HG03159 (cell line): ENCODE measurements at regions not wholly inside any gene's neighbourhood (a gene's known extent, or its start where the extent isn't known, plus 50 kb on each side); places are given as distances from the start of the nearest gene placed in this dataset.
"Not testable (repeated sequence)": the region's sequence is repeated elsewhere in the genome, so short reads cannot be mapped to it uniquely, and the experiment has no call there.

Experiments used
- ATAC-seq: cut with Tn5 transposase; IDR thresholded peaks from one replicate; pipeline ENCODE4 v1.9.1; 2021; ENCODE audit warnings: mild to moderate bottlenecking, moderate library complexity; ENCODE audit not compliant: unreplicated experiment

DNA sequence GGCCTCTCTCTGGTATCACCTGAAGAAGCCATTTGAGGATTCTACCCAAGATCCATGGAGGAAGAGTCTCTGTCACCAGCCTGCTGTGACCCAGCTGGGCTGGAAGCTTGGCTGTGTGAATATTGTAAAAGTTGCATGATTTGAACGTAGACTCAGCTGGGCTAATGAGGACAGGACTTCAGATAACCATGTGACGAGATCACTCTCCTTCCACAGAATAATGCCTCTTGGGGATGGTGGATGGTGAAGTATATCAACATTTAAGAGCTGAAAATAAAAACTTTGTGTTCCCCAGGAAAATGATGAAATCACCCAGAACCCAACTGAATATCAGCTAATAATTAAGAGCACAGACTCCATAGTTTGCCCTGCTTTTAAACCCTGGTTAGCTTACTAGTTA lies 427.9 kb downstream of the CD83 start:
- no peak for ATAC-seq

DNA sequence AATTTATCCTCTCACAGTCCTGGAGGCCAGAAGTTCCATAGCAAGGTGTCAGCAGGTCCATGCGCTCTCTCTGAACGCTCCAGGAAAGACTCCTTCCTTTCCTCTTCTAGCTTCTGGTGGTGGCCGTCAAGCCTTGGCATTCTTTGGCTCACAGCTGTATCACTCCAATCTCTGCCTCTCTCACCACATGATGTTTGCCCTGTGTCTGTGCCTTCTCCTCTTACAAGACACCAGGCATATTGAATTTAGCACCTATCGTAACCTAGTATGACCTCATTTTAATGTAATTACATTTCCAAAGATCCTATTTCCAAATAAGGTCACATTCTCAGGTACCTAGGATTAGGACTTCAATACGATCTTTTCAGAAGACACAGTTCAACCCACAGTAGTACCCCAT lies 428.5 kb downstream of the CD83 start:
- no peak for ATAC-seq

DNA sequence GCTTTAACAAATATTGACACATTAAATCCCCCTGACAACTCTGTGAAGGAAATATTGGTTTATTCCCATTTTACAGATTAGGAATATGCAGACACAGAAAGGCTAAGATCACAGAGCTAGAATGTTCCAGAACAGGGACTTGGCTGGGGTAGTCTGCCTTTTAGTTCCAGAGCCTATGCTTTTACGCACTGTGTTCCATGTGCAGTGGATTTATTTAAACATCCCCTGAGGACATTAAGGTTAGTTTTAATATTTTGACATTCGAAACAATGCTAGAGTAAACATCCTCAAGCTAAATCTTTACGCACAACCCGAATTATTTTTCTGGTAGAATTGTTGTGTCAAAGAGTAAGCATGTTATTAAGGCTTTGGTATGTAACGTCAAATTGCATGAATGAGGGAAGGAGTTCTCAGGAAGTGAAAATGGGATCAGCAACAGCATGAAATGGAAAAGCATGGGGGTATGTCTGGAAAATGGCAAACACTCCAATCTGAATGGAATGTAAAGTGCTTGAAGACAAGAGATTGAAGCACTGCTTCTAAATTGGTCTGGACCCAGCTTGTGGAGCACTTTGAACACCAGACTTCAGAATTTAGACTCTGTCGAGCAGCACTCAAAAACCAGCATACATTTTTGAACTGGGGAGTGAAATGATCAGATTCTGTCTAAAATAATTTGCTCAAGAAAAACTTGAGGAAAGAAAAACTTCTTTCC lies 429.9 kb downstream of the CD83 start:
- ATAC-seq = no peak

DNA sequence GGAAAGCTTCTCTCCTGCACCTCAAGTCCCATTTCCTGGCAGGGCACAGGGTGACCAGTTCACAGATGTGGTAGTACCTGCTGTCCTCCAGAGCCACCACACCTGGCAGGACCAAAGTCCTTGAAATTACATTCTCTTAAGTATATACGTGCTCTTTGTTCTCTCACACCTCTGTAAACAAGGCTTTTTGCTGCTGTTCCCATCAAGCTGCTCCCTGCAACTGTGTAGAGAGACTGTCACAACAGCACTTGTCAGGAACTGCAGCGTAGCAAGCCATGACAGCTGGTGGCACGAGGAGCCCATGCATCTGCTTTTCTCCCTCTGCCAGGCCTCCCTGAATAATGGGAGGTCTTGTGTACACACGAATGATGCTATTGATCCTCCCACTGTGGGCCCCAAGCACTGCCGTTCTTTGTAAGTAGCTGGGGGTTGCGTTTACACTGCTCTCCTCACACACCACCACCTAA lies 431.8 kb downstream of the CD83 start:
- ATAC-seq = no peak

DNA sequence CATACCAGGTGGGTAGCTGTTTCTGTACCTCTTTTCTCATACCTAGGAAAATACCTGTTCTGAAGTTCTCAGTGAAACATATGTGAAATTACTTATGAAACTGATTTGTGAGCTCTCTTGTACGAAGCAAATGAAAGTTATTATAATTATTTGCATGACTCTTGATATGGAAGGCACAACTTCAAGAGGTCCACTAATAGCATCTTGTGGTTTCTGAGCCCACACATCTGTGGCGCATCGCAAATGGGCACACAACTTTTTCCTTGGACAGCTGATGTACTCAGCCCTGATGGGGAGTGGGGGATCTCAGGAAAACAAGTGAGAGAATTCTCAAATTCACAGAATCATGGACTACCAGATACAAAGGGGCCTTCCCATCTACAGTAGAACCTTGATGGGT lies 432.3 kb downstream of the CD83 start:
- ATAC-seq = no peak

DNA sequence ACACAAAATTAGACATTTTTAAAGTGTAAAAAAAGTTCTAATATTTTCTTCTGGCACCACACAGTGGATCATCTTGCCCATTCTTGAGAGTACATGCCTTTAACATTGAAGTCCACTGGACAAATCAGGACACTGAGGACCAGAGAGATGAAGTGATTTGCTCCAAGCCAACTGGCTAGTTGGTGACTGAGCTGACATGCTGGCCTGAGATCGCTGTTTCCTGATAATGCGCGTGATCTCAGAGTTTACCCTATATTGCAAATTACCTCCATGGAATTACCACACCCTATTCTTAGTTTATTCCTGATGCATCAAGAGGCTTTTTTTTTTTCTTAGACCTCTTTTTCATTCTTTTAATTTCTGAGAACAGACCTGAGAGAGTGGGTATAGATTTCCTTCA lies 432.8 kb downstream of the CD83 start:
- ATAC-seq = no peak

DNA sequence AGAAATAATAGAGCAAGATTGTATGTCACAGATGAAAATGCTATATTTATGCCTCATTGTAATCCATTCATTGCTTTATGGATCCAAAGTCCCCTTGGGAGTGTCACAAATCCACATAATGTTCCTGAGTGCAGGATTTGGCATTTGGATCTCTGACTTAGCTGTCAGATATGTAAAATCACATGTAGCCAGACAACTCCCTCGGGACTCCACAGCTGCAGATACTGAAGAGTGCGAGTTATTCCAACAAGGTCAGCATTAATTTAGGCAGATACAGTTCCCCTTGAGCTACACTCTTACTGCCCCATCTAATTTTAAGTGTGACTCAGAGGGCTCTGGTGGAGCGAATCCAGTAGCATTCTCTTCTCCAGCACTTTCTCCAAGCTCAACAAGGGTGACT lies 433.2 kb downstream of the CD83 start:
- ATAC-seq = no peak

DNA sequence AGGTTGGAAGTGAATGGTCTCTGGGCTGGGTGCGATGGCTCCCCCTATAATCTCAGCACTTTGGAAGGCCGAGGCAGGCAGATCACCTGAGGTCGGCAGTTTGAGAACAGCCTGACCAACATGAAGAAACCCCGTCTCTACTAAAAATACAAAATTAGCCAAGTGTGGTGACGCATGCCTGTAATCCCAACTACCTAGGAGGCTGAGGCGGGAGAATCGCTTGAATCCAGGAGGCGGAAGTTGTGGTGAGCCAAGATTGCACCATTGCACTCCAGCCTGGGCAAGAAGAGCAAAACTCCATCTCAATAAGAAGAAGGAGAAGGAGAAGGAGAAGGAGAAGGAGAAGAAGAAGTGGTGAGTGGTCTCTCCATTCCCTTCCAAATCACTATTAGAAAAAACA lies 434.0 kb downstream of the CD83 start:
- not testable (repeated sequence) for ATAC-seq

DNA sequence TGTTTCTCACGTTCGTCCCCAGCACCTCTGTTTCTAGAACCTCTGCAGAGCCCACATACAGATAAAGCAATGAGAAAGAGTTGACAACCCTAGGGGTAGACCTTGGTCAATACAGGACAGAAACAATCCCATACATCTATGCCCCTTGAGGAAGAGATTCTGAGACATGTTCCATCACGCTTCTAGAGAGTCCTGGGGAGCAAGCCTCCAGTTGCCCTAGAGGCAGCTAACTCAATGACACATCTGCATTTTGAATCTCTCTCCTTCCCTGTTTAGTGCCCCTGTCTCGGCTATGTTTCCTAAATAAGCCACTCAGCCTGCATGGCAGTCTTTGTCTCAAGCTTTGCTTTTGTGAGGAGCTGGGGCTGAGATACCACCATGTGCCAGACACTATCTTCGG lies 435.3 kb downstream of the CD83 start:
- ATAC-seq = no peak

DNA sequence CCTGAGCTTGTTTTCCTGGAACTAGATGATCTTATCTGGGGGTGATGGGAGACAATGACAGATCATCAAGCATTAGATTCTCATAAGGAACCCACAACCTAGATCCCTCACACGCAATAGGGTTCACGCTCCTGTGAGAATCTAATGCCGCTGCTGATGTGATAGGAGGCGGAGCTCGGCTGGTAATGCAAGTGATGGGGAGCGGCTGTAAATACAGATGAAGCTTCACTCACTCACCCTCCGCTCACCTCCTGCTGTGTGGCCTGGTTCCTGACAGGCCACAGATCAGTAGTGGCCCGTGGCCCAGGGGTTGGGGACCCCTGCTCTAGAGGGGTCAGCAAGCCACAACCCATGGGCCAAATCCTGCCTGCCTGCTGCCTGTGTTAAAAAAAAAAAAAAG lies 435.9 kb downstream of the CD83 start:
- no peak for ATAC-seq

DNA sequence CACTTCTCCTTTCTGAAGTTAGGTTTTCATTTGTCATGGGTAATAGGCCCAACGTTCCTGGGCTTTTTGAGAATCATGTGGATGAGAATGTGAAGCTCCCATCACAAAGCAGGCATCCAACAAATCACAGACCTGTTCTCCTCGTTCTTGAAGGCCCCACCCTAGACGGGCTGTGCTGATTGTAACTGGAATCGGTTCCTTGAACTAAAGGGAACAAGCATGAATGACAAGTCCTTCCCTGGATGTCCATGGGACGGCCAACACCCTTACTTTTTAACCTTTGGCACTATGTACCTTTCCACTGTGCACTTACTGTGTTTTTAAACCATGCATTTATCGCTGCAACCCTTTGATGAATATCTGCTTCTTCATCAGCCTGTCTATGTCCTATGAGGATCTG lies 438.2 kb downstream of the CD83 start:
- no peak for ATAC-seq

DNA sequence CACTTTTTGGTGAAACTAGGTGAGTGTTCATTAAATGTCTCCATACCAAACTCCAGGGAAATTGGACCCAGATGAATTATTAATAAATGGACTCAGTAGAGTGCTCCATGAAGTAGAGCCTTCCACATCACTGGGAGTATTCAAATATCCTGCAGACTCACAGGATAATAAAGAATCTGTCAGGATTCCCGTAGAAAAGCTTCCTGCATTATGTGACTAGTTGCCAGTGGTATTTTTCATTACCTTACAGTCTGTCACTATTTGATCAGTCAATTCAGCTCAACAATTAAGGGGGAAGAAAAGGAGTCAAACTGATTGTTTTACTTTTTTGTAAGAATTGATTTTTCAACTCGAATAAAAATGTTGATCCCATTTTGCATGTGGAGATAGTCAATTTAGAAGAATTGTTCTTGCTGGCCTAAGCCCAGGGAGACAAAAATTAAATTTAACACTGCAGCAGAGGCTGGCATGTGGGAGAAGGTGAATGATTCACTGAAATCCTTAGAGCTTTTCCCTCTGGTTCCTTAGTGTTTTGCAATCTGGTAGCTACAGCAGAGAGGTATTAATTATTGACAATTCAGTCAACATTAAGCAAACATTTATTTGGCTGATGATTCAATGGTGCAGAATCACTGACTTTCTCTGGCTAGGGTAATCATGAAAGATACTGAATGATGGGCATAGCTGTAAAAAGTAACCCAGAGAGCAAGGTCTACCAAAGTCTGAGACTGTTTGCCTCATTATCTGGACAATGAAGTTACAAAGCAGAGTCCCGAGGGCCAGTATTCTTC lies 442.4 kb downstream of the CD83 start:
- no peak for ATAC-seq

DNA sequence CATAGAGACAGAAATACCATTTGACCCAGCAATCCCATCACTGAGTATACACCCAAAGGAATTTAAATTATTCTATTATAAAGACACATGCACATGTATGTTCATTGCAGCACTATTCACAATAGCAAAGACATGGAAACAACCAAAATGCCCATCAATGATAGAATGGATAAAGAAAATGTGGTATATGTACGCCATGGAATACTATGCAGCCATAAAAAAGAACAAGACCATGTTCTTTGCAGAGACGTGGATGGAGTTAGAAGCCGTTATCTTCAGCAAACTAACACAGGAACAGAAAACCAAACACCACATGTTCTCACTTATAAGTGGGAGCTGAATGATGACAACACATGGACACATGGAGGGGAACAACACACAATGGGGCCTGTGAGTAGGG lies 444.0 kb downstream of the CD83 start:
- not testable (repeated sequence) for ATAC-seq

DNA sequence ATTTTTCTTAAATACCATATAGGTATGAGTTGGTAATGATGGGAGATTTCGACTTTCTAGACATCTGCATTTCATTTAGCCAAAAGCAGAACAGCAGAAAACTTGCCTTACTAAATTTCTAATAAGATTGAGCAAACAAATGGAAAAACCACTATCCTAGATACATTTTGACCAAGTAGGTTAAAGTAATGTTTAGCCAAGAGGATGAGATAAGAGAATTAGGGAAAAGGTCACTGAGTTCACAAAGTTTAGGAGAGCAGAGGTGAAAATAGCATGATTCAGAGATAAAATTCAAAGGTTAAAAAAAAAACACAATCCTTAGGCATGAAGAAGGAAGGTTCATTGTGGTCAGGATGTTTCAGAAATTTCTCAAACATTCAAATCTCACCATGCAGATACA lies 450.3 kb downstream of the CD83 start:
- ATAC-seq = no peak

DNA sequence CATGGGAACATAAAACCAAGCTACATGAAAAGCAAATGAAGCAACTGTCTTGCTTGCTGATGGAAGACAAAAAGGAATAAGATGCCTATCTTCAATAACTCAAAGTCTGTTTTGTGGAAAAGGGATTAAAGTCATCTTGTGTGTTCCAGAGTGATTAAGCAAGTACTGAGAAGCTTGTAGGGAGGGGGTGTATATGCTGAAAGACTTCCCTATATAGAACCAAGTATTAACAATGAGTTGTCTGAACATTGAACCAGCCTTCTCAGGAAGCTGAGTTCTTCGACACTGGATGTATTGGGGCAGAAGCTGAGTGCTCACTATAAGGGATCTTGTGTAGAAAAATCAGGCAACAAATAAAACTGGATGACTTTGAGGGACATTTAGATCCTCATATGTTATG lies 451.8 kb downstream of the CD83 start:
- ATAC-seq = no peak

DNA sequence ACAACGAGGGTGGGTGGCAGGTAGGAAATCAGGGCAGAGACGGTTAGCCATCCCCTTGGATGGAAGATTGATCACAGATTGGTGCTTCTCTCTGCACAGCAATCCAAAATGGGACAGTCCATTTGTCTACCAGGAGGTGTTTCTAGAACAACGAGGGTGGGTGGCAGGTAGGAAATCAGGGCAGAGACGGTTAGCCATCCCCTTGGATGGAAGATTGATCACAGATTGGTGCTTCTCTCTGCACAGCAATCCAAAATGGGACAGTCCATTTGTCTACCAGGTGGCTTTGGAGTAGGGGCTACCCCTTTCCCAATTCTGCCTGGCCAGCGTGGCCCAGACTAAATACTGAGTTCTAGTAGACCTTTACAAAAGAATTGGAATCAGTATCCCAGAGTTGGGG lies 452.3 kb downstream of the CD83 start:
- ATAC-seq = not testable (repeated sequence)

DNA sequence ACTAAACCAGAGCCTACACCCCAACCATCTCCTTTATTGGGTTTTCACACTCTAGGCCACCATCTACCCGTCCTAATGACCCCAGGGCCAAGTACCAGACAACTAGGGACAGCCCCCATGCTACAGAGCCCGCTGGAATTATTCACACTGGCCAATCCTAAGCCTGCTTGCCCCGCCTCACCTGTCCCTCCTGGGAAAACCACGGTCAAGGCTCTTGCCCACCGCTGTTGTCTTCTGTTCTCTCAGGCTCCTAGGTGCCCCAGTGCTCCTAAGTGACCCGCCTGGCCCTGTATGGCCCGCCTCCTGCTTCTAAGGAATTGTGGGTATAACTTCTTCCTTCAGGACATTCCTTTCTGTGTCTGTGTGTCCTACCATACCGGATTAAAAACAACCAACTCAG lies 453.4 kb downstream of the CD83 start:
- ATAC-seq = no peak

DNA sequence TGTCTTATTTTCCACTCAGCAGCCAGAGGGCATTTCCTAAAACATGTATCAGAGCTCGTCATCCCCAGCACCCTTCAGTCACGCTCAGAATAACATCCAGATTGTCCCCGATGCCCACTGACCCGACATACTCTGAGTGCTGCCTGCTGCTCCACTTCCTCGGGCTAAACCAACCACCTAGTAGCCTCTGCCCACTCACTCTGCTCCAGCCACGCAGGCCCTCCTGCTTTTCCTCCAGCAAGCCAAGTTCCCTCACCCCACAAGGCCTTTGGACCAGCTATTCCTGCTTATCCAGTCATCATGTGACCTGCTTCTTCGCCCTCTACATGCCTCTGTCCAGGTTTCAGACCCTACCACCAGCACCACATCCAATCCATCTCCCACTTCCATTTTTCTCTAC lies 454.2 kb downstream of the CD83 start:
- ATAC-seq = no peak

DNA sequence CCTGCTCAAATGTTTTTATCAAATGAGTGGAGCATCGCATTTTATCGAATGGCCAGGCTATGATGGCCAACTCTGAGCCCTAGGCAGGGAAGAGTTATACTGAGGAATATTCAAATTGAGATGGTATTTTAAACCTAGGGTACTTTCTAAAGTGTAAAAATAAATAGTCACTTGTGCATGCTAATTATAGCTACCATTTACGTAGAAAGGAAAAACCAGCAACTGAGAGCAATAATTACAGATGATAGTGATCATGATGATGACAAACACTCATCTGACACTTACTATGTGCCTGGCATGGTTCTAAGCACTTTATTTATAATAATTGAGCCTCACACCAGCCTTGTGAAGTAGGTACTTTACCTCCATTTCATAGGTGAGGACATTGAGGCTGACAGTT lies 455.7 kb downstream of the CD83 start:
- no peak for ATAC-seq

DNA sequence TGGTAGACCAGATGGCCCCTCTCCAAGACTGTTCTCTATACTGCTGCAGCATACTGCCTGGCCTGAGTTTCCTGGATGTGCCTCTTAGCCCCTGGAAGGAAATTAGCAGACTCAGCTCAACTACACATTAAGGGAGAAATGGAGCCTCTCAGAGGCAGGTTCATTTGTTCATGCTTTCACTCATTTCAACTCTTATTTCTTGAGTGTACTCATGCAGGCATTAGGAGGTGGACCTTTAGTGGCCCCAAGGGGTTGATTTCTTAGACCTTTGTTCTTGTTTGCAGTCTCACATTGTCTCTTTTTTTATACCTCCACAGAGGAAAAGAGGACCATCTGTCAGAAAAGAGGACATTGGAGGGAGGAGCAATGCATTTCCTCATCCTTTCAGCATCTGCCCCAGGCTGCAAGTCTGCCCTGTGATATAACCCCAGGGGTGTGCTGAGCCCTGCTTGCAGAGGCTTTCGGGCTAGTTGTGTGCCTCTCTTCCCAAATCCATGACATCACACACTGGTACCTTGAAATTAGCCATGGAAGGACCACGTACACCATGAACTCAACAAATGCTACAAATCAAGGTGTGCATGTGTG lies 456.2 kb downstream of the CD83 start:
- ATAC-seq = no peak

DNA sequence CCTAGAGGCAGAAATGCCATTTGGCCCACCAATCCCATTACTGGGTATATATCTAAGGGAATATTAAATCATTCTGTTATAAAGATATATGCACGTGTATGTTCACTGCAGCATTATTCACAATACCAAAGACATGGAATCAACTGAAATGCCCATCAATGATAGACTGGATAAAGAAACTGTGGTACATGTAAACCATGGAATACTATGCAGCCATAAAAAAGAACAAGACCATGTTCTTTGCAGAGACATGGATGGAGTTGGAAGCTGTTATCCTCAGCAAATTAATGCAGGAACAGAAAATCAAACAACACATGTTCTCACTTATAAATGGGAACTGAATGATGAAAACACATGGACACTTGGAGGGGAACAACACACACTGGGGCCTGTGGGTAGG lies 458.4 kb downstream of the CD83 start:
- ATAC-seq = no peak

DNA sequence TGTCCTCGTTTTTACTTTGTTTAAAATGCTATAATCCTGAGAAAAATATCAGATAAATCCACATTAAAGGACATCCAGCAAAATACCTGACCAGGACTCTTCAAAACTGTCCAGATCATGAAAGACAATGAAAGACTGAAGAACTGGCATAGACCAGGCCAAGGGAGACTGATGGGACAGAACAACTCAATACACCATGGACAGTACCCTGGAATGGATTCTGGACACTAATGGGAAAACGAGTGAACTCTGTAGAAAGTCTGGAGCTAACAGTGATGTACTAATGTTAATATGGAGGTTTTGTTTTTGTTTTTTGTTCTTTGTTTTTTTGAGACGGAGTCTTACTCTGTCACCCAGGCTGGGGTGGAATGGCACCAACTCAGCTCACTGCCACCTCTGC lies 461.4 kb downstream of the CD83 start:
- ATAC-seq = no peak
